ENCODE measurements at regions not wholly inside any gene's neighbourhood (a gene's known extent, or its start where the extent isn't known, plus 50 kb on each side); places are given as distances from the start of the nearest gene placed in this dataset.

DNA sequence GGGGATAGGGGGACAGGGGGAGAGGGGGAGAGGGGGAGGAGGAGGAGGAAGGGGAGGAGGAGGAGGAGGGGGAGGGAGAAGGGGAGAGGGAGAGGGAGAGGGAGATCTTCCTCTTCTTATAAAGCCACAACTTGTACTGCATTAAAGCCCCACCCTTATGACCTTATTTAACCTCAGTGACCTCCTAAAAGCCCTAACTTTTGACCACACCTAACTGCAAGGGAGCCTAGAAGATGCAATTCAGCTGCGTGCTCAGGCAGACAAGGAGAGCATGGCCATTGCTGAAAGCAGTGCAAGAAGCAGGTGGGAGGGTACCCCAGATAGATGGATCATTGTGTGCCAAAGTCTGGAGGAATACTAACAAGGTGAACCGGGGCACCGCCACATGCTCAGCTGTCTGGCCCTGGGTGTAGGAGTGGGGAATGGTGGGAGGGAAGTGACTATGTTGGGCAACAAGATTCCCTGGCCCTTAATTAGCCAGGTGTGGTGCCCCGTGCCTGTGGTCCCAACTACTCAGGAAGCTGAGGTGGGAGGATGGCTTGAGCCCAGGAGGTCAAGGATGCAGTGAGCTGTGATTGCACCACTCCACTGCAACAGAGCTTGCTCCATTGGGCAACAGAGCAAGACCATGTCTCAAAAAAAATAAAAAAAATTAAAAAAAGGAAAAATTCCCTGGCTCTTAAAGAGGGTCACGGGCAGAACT is 125.4 kb upstream of the BOD1 start:
- TF ChIP-seq, protein P1, sequence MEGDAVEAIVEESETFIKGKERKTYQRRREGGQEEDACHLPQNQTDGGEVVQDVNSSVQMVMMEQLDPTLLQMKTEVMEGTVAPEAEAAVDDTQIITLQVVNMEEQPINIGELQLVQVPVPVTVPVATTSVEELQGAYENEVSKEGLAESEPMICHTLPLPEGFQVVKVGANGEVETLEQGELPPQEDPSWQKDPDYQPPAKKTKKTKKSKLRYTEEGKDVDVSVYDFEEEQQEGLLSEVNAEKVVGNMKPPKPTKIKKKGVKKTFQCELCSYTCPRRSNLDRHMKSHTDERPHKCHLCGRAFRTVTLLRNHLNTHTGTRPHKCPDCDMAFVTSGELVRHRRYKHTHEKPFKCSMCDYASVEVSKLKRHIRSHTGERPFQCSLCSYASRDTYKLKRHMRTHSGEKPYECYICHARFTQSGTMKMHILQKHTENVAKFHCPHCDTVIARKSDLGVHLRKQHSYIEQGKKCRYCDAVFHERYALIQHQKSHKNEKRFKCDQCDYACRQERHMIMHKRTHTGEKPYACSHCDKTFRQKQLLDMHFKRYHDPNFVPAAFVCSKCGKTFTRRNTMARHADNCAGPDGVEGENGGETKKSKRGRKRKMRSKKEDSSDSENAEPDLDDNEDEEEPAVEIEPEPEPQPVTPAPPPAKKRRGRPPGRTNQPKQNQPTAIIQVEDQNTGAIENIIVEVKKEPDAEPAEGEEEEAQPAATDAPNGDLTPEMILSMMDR (IDR thresholded peaks at IDR 0.05): no peak
- no peak for TF ChIP-seq POLR2A (IDR thresholded peaks at IDR 0.05)
